ENCODE measurements at regions not wholly inside any gene's neighbourhood (a gene's known extent, or its start where the extent isn't known, plus 50 kb on each side); places are given as distances from the start of the nearest gene placed in this dataset.

GRCh38 chr13:61095885-61096284 lies 319.8 kb downstream of the PCDH20 start:
- no peak for TF ChIP-seq CTCF (IDR thresholded peaks at IDR 0.05)
- TF ChIP-seq POLR2A (IDR thresholded peaks at IDR 0.05) = no peak
